ENCODE measurements at regions not wholly inside any gene's neighbourhood (a gene's known extent, or its start where the extent isn't known, plus 50 kb on each side); places are given as distances from the start of the nearest gene placed in this dataset.
A peak's percentile ranks its signal among the peaks of the same experiment; 100 is the strongest.
"Not testable (repeated sequence)": the region's sequence is repeated elsewhere in the genome, so short reads cannot be mapped to it uniquely, and the experiment has no call there.

GRCh38 chr3:11739706-11740105 is 96.0 kb upstream of the VGLL4 start:
- no peak for DNase-seq

DNA sequence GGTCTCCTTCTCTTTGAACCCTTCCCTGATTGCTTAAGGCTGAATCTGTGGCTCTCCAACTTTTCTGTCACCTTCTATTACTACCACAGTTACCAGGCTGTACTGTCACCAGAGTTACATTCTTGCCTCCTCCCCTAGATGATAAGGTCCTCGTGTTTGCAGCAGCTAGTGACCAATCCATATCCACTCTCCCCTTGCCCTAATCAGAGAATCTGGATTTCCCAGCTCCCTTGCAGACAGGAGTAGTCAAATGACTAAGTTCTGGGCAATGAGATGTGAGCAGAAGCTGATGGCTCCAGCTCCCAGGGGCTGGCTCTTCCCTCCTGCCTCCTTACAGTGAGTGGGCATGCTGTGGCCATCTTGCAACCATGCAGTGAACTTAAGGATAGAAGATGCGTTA is 95.4 kb upstream of the VGLL4 start:
- no peak for DNase-seq

GRCh38 chr3:11737742-11738141 is 94.0 kb upstream of the VGLL4 start:
- no peak for DNase-seq

DNA sequence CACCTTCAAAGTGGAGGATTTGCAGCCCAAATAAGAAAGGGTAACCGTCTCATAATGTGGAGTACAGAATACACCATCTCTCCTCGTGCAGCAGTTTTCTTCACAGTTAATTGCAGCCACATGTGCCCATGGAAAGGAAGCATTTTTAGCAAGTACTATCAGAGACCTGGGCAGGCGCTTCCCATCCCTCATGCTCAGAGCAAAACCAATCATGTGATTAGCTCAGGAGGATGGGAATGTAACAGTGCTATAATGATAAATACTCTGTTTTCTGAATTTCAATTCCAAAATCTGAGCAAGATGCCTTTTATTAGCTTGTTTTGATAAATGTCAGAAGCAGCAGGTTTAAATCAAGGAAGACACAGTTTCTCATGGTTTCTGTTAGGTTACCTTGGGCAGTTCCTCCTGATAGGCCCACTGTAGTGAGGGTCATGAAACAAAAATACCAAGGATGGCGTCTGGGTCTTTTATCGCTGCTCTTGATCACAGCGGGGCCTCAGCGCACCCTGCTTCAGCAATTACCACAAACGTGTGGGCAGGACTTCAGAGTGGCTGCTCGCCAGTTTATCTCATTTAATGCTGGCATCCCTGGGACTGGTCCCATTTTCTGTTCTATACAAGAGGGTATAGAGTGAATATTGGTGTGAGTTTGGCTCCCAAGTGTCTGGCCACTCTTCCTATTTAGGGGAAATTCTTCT is 92.6 kb upstream of the VGLL4 start:
- no peak for DNase-seq

GRCh38 chr3:11735638-11736037 is 91.9 kb upstream of the VGLL4 start:
- DNase-seq: no peak

DNA sequence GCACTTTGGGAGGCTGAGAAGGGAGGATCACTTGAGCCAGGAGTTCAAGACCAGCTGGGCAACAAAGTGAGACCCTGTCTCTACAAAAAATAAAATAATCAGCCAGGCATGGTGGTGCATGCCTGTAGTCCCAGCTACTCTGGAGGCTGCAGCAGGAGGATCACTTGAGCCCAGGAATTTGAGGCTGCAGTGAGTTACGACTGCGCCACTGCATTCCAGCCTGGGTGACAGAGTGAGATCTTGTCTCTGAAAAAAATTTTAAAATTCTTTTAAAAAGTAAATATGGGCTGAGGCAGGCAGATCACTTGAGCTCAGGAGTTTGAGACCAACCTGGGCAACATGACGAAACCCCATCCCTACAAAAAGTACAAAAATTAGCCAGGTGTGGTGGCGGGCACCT is 91.4 kb upstream of the VGLL4 start:
- not testable (repeated sequence) for DNase-seq

- no peak for DNase-seq
These were observed 90.2 kb upstream of the VGLL4 start for GRCh38 chr3:11733914-11734313.

- no peak for DNase-seq
These were observed 83.5 kb upstream of the VGLL4 start for GRCh38 chr3:11727207-11727606.

GRCh38 chr3:11726146-11726545 is 82.4 kb upstream of the VGLL4 start:
- DNase-seq: no peak

- not testable (repeated sequence) for DNase-seq
These were observed 81.6 kb upstream of the VGLL4 start for GRCh38 chr3:11725340-11725641.

GRCh38 chr3:11724615-11725339 is 81.1 kb upstream of the VGLL4 start:
- DNase-seq: no peak

GRCh38 chr3:11721479-11721878 is 77.8 kb upstream of the VGLL4 start:
- DNase-seq: no peak

GRCh38 chr3:11720917-11721411 is 77.2 kb upstream of the VGLL4 start:
- DNase-seq: no peak

GRCh38 chr3:11720304-11720898 is 76.7 kb upstream of the VGLL4 start:
- DNase-seq: peak; percentile 45

- DNase-seq: peak; percentile 70
These were observed 75.9 kb upstream of the VGLL4 start for GRCh38 chr3:11719406-11720303.

DNA sequence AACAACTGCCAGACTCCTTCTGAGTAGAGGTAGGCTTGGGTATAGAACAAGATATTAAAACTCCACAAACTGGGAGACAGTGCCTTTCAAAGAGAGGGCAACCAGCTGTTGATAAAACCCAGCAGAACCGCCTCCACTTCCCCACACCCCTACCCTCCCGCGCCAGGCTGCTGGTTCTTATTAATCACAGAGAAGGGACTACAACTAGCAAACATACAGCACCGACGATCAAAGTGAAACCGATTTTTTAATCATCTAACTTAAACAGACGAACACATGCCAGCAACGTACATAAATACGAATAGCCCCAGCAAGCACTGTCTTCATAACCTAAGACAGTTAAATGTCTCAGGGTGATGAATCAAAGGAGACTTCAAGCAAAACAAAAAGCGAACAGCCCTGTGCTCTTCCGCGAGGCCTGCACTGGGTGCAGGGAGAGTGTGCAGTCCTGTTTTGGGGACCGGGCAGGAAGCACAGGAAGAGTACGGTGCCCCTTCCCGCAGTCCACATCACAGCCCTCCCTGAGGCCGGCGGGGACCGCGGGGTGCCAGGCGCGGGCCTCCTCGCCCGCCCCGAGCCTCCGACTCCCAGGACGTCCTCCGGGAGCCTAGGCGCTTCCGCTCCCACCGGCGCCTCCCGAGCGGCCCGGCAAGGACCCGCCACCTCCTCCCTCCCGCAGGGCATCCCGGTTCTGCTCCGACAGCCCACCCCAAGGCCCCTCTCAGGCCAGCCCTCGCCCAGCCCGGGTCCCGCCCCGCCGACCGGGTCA is 75.1 kb upstream of the VGLL4 start:
- DNase-seq: peak; percentile 56

- DNase-seq: no peak
These were observed 74.3 kb upstream of the VGLL4 start for GRCh38 chr3:11717768-11718636.

- no peak for DNase-seq
These were observed 73.6 kb upstream of the VGLL4 start for GRCh38 chr3:11717301-11717700.

GRCh38 chr3:11716573-11717290 is 73.0 kb upstream of the VGLL4 start:
- no peak for DNase-seq

DNA sequence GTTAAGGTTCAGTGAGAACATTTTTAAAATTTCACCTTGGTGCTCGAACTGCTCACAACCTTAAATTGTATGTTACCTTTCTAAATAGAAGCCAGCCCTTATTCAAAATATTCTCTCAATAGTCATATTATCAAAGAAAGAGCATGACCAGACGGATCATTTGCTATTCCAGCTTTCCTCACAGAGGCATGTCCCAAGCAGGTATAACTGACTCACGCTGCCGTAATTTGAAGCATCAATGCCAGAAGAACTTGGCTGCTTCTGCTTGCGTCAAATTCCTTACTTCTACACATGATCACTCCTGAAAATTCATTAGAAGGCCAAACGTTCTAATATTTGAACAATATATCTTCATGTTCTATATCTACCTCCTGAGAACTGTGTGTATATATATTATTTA is 69.5 kb upstream of the VGLL4 start:
- DNase-seq: no peak

- DNase-seq: no peak
These were observed 68.9 kb upstream of the VGLL4 start for GRCh38 chr3:11712646-11713045.

Data from stimulated activated CD4-positive, alpha-beta T cell treated with anti-CD3 and anti-CD28 coated beads, Interleukin-4, amount 100 ng/mL, for 24 hours (primary cell).